Esophagus muscularis mucosa (tissue), 3 donors: ENCODE measurements at regions not wholly inside any gene's neighbourhood (a gene's known extent, or its start where the extent isn't known, plus 50 kb on each side); places are given as distances from the start of the nearest gene placed in this dataset.

Experiments used
- CTCF ChIP-seq, 3 experiments: fragments of 200-600 bp in 2 of 3; fragments of 450-650 bp in 1 of 3; sonication (generic) in 2 of 3; IDR thresholded peaks; one replicate each; pipeline ENCODE4 v1.5.1; 2017 to 2019; ENCODE audit warnings: antibody characterized with exemption in 3 of 3, mild to moderate bottlenecking in 2 of 3, moderate library complexity in 1 of 3
- POLR2AphosphoS5 ChIP-seq, 2 donors: sonication (generic); formaldehyde crosslinking; IDR thresholded peaks; one replicate each; pipeline ENCODE4 v1.6.1; 2017; ENCODE audit warnings: antibody characterized with exemption in 2 of 2

GRCh38 chr1:177341773-177342172 lies 171.0 kb downstream of the BRINP2 start:
- TF ChIP-seq POLR2AphosphoS5 (IDR thresholded peaks at IDR 0.05) = no peak
- no peak for TF ChIP-seq CTCF (IDR thresholded peaks at IDR 0.05)
